ENCODE measurements at regions not wholly inside any gene's neighbourhood (a gene's known extent, or its start where the extent isn't known, plus 50 kb on each side); places are given as distances from the start of the nearest gene placed in this dataset.
A peak's percentile ranks its signal among the peaks of the same experiment; 100 is the strongest.
"Not testable (repeated sequence)": the region's sequence is repeated elsewhere in the genome, so short reads cannot be mapped to it uniquely, and the experiment has no call there.

GRCh38 chr4:49129385-49129784 lies 143.3 kb downstream of the CWH43 start:
- H3K4me3 Mint-ChIP-seq; H3K27ac Mint-ChIP-seq; H3K27ac ChIP-seq (ENCODE audit: insufficient read depth, low read length, poor library complexity, severe bottlenecking); DNase-seq; H3K9me3 ChIP-seq (ENCODE audit: control insufficient read depth in 2 of 2, low read length in 2 of 2); H3K27me3 ChIP-seq (ENCODE audit: control insufficient read depth, insufficient read depth, low read length); H3K4me1 Mint-ChIP-seq; H3K4me3 ChIP-seq (ENCODE audit: low read depth, low read length); H3K36me3 ChIP-seq (ENCODE audit: control insufficient read depth, insufficient read depth, low read length); ATAC-seq (ENCODE audit: low read depth in 2 of 2); H3K27me3 Mint-ChIP-seq; H3K9me3 Mint-ChIP-seq; H3K36me3 Mint-ChIP-seq; H3K4me1 ChIP-seq (ENCODE audit: control insufficient read depth, insufficient read depth, low read length, poor library complexity, severe bottlenecking): not testable (repeated sequence)

- not testable (repeated sequence) for DNase-seq
Measured at GRCh38 chr4:49129870-49130269, 143.8 kb downstream of the CWH43 start.

GRCh38 chr4:49130724-49131123 lies 144.6 kb downstream of the CWH43 start:
- H3K4me3 ChIP-seq (ENCODE audit: low read depth, low read length); H3K36me3 Mint-ChIP-seq; H3K4me1 ChIP-seq (ENCODE audit: control insufficient read depth, insufficient read depth, low read length, poor library complexity, severe bottlenecking); DNase-seq; H3K36me3 ChIP-seq (ENCODE audit: control insufficient read depth, insufficient read depth, low read length); ATAC-seq (ENCODE audit: low read depth in 2 of 2); H3K9me3 ChIP-seq (ENCODE audit: control insufficient read depth in 2 of 2, low read length in 2 of 2); H3K4me1 Mint-ChIP-seq; H3K27me3 ChIP-seq (ENCODE audit: control insufficient read depth, insufficient read depth, low read length); H3K27ac Mint-ChIP-seq; H3K4me3 Mint-ChIP-seq; H3K9me3 Mint-ChIP-seq; H3K27me3 Mint-ChIP-seq; H3K27ac ChIP-seq (ENCODE audit: insufficient read depth, low read length, poor library complexity, severe bottlenecking): not testable (repeated sequence)

More at GRCh38 chr4:49129870-49130269, 143.8 kb downstream of the CWH43 start:
- H3K9me3 ChIP-seq (ENCODE audit: control insufficient read depth in 2 of 2, low read length in 2 of 2); ATAC-seq (ENCODE audit: low read depth in 2 of 2); H3K27me3 ChIP-seq (ENCODE audit: control insufficient read depth, insufficient read depth, low read length); H3K4me1 Mint-ChIP-seq; H3K27ac Mint-ChIP-seq; H3K27ac ChIP-seq (ENCODE audit: insufficient read depth, low read length, poor library complexity, severe bottlenecking); H3K27me3 Mint-ChIP-seq; H3K4me3 Mint-ChIP-seq; H3K36me3 ChIP-seq (ENCODE audit: control insufficient read depth, insufficient read depth, low read length); H3K9me3 Mint-ChIP-seq; H3K36me3 Mint-ChIP-seq; H3K4me1 ChIP-seq (ENCODE audit: control insufficient read depth, insufficient read depth, low read length, poor library complexity, severe bottlenecking); H3K4me3 ChIP-seq (ENCODE audit: low read depth, low read length): not testable (repeated sequence)

GRCh38 chr4:49137043-49137442 lies 151.0 kb downstream of the CWH43 start:
- not testable (repeated sequence) for H3K27ac ChIP-seq (ENCODE audit: insufficient read depth, low read length, poor library complexity, severe bottlenecking); H3K4me1 ChIP-seq (ENCODE audit: control insufficient read depth, insufficient read depth, low read length, poor library complexity, severe bottlenecking); H3K27me3 ChIP-seq (ENCODE audit: control insufficient read depth, insufficient read depth, low read length); H3K27ac Mint-ChIP-seq; H3K27me3 Mint-ChIP-seq; H3K4me1 Mint-ChIP-seq; H3K9me3 ChIP-seq (ENCODE audit: control insufficient read depth in 2 of 2, low read length in 2 of 2); DNase-seq; H3K4me3 Mint-ChIP-seq; H3K4me3 ChIP-seq (ENCODE audit: low read depth, low read length); H3K36me3 ChIP-seq (ENCODE audit: control insufficient read depth, insufficient read depth, low read length)
- Mint-ChIP-seq H3K9me3 (peaks cover 0 to 16% (median 13%) of the 10 kb centered on the region in 7 donors), H3K36me3 (peaks cover 12% of the 10 kb centered on the region)
- peak; percentile 42 to 50 for ATAC-seq (ENCODE audit: low read depth in 2 of 2)

GRCh38 chr4:49137961-49138360 lies 151.9 kb downstream of the CWH43 start:
- H3K27ac Mint-ChIP-seq; H3K27me3 Mint-ChIP-seq; DNase-seq; H3K4me1 ChIP-seq (ENCODE audit: control insufficient read depth, insufficient read depth, low read length, poor library complexity, severe bottlenecking); H3K4me3 ChIP-seq (ENCODE audit: low read depth, low read length); H3K4me1 Mint-ChIP-seq; H3K36me3 ChIP-seq (ENCODE audit: control insufficient read depth, insufficient read depth, low read length); H3K9me3 ChIP-seq (ENCODE audit: control insufficient read depth in 2 of 2, low read length in 2 of 2); H3K27ac ChIP-seq (ENCODE audit: insufficient read depth, low read length, poor library complexity, severe bottlenecking); H3K27me3 ChIP-seq (ENCODE audit: control insufficient read depth, insufficient read depth, low read length); ATAC-seq (ENCODE audit: low read depth in 2 of 2); H3K4me3 Mint-ChIP-seq: not testable (repeated sequence)
- H3K9me3 Mint-ChIP-seq = peaks cover 0 to 19% (median 15%) of the 10 kb centered on the region in 7 donors
- peaks cover 12% of the 10 kb centered on the region for H3K36me3 Mint-ChIP-seq

GRCh38 chr4:49138818-49139217 lies 152.7 kb downstream of the CWH43 start:
- H3K4me1 Mint-ChIP-seq; ATAC-seq (ENCODE audit: low read depth in 2 of 2); H3K27ac ChIP-seq (ENCODE audit: insufficient read depth, low read length, poor library complexity, severe bottlenecking); H3K36me3 ChIP-seq (ENCODE audit: control insufficient read depth, insufficient read depth, low read length); H3K4me3 Mint-ChIP-seq; H3K4me1 ChIP-seq (ENCODE audit: control insufficient read depth, insufficient read depth, low read length, poor library complexity, severe bottlenecking); DNase-seq; H3K9me3 ChIP-seq (ENCODE audit: control insufficient read depth in 2 of 2, low read length in 2 of 2); H3K4me3 ChIP-seq (ENCODE audit: low read depth, low read length); H3K27me3 Mint-ChIP-seq; H3K27me3 ChIP-seq (ENCODE audit: control insufficient read depth, insufficient read depth, low read length); H3K27ac Mint-ChIP-seq: not testable (repeated sequence)
- Mint-ChIP-seq H3K9me3 (peaks cover 0 to 26% (median 16%) of the 10 kb centered on the region in 7 donors), H3K36me3 (peaks cover 12% of the 10 kb centered on the region)

- not testable (repeated sequence) for H3K27ac Mint-ChIP-seq; H3K9me3 ChIP-seq (ENCODE audit: control insufficient read depth in 2 of 2, low read length in 2 of 2); H3K27me3 Mint-ChIP-seq; H3K27ac ChIP-seq (ENCODE audit: insufficient read depth, low read length, poor library complexity, severe bottlenecking); H3K4me3 Mint-ChIP-seq; H3K4me1 Mint-ChIP-seq; H3K4me3 ChIP-seq (ENCODE audit: low read depth, low read length); H3K36me3 ChIP-seq (ENCODE audit: control insufficient read depth, insufficient read depth, low read length); H3K27me3 ChIP-seq (ENCODE audit: control insufficient read depth, insufficient read depth, low read length); DNase-seq; H3K4me1 ChIP-seq (ENCODE audit: control insufficient read depth, insufficient read depth, low read length, poor library complexity, severe bottlenecking)
- Mint-ChIP-seq H3K36me3 (peaks cover 18% of the 10 kb centered on the region), H3K9me3 (peaks cover 0 to 33% (median 22%) of the 10 kb centered on the region in 7 donors)
- peak; percentile 50 to 59 for ATAC-seq (ENCODE audit: low read depth in 2 of 2)
Measured at GRCh38 chr4:49139513-49139912, 153.4 kb downstream of the CWH43 start.

- H3K27me3 ChIP-seq (ENCODE audit: control insufficient read depth, insufficient read depth, low read length); DNase-seq; H3K27ac ChIP-seq (ENCODE audit: insufficient read depth, low read length, poor library complexity, severe bottlenecking); H3K27me3 Mint-ChIP-seq; H3K36me3 ChIP-seq (ENCODE audit: control insufficient read depth, insufficient read depth, low read length); H3K27ac Mint-ChIP-seq; H3K4me1 ChIP-seq (ENCODE audit: control insufficient read depth, insufficient read depth, low read length, poor library complexity, severe bottlenecking); ATAC-seq (ENCODE audit: low read depth in 2 of 2); H3K4me3 ChIP-seq (ENCODE audit: low read depth, low read length); H3K4me1 Mint-ChIP-seq; H3K4me3 Mint-ChIP-seq: not testable (repeated sequence)
- H3K9me3 ChIP-seq (ENCODE audit: control insufficient read depth in 2 of 2, low read length in 2 of 2) = peaks cover 12% of the 10 kb centered on the region in 2 experiments
- peaks cover 21% of the 10 kb centered on the region for H3K36me3 Mint-ChIP-seq
- H3K9me3 Mint-ChIP-seq = peaks cover 0 to 40% (median 27%) of the 10 kb centered on the region in 7 donors
Measured at GRCh38 chr4:49140351-49140750, 154.3 kb downstream of the CWH43 start.
